Rectal smooth muscle tissue (tissue), 1 donor: ENCODE measurements at regions not wholly inside any gene's neighbourhood (a gene's known extent, or its start where the extent isn't known, plus 50 kb on each side); places are given as distances from the start of the nearest gene placed in this dataset.

Experiments
- H3K27ac ChIP-seq: one replicate; pipeline ENCODE4 v1.7.0; 2013; ENCODE audit warnings: low read depth, low read length, inconsistent platforms
- H3K27me3 ChIP-seq: one replicate; pipeline ENCODE4 v1.7.0; 2013; ENCODE audit warnings: low read length; ENCODE audit not compliant: control insufficient read depth, insufficient read depth
- H3K36me3 ChIP-seq: one replicate; pipeline ENCODE4 v1.7.0; 2013; ENCODE audit warnings: low read length; ENCODE audit not compliant: control insufficient read depth, insufficient read depth
- H3K4me1 ChIP-seq: one replicate; pipeline ENCODE4 v1.7.0; 2013; ENCODE audit warnings: low read length; ENCODE audit not compliant: control insufficient read depth, insufficient read depth
- H3K4me3 ChIP-seq: one replicate; pipeline ENCODE4 v1.7.0; 2013; ENCODE audit warnings: low read length
- H3K9ac ChIP-seq: one replicate; pipeline ENCODE4 v1.7.0; 2013; ENCODE audit warnings: low read length

- Histone ChIP-seq H3K27me3 (no peaks in the 10 kb centered on the region), H3K4me1 (no peaks in the 10 kb centered on the region), H3K9ac (no peak overlapping the region), H3K27ac (no peak overlapping the region), H3K4me3 (no peak overlapping the region), H3K36me3 (no peaks in the 10 kb centered on the region)
These were observed 59.6 kb upstream of the SHANK2 start for GRCh38 chr11:71311928-71312510.

GRCh38 chr11:71311176-71311925, 59.0 kb upstream of the SHANK2 start:
- Histone ChIP-seq H3K9ac (no peak overlapping the region), H3K27me3 (no peaks in the 10 kb centered on the region)

GRCh38 chr11:71310184-71310583, 57.8 kb upstream of the SHANK2 start:
- Histone ChIP-seq H3K27me3 (no peaks in the 10 kb centered on the region), H3K27ac (no peak overlapping the region), H3K4me3 (no peak overlapping the region), H3K4me1 (no peaks in the 10 kb centered on the region), H3K36me3 (no peaks in the 10 kb centered on the region), H3K9ac (no peak overlapping the region)

More at GRCh38 chr11:71311176-71311925, 59.0 kb upstream of the SHANK2 start:
- no peaks in the 10 kb centered on the region for H3K36me3 ChIP-seq
- no peak overlapping the region for H3K27ac ChIP-seq
- H3K4me3 ChIP-seq: no peak overlapping the region
- no peaks in the 10 kb centered on the region for H3K4me1 ChIP-seq

- H3K27me3 ChIP-seq: no peaks in the 10 kb centered on the region
- no peak overlapping the region for H3K4me3 ChIP-seq
- H3K4me1 ChIP-seq: no peaks in the 10 kb centered on the region
- no peak overlapping the region for H3K9ac ChIP-seq
- no peaks in the 10 kb centered on the region for H3K36me3 ChIP-seq
- H3K27ac ChIP-seq: no peak overlapping the region
These were observed 57.2 kb upstream of the SHANK2 start for GRCh38 chr11:71309611-71310010.

- Histone ChIP-seq H3K27me3 (no peaks in the 10 kb centered on the region), H3K9ac (no peak overlapping the region), H3K36me3 (no peaks in the 10 kb centered on the region), H3K4me1 (no peaks in the 10 kb centered on the region), H3K27ac (no peak overlapping the region), H3K4me3 (no peak overlapping the region)
These were observed 56.8 kb upstream of the SHANK2 start for GRCh38 chr11:71309181-71309580.

- Histone ChIP-seq H3K9ac (no peak overlapping the region), H3K27ac (no peak overlapping the region), H3K36me3 (no peaks in the 10 kb centered on the region), H3K4me3 (no peak overlapping the region), H3K4me1 (no peaks in the 10 kb centered on the region), H3K27me3 (no peaks in the 10 kb centered on the region)
These were observed 55.7 kb upstream of the SHANK2 start for GRCh38 chr11:71307811-71308645.

GRCh38 chr11:71305451-71306125, 53.2 kb upstream of the SHANK2 start:
- Histone ChIP-seq H3K9ac (no peak overlapping the region), H3K36me3 (no peaks in the 10 kb centered on the region), H3K4me3 (no peak overlapping the region), H3K4me1 (no peaks in the 10 kb centered on the region), H3K27me3 (no peaks in the 10 kb centered on the region), H3K27ac (no peak overlapping the region)

- Histone ChIP-seq H3K4me1 (no peaks in the 10 kb centered on the region), H3K9ac (no peak overlapping the region), H3K27me3 (no peaks in the 10 kb centered on the region), H3K36me3 (no peaks in the 10 kb centered on the region), H3K4me3 (no peak overlapping the region), H3K27ac (no peak overlapping the region)
These were observed 52.7 kb upstream of the SHANK2 start for GRCh38 chr11:71305041-71305440.

GRCh38 chr11:71304491-71304890, 52.1 kb upstream of the SHANK2 start:
- Histone ChIP-seq H3K36me3 (no peaks in the 10 kb centered on the region), H3K27me3 (no peaks in the 10 kb centered on the region), H3K4me3 (no peak overlapping the region), H3K4me1 (no peaks in the 10 kb centered on the region), H3K27ac (no peak overlapping the region), H3K9ac (no peak overlapping the region)

GRCh38 chr11:71304045-71304444, 51.7 kb upstream of the SHANK2 start:
- H3K36me3 ChIP-seq: no peaks in the 10 kb centered on the region
- H3K27ac ChIP-seq: no peak overlapping the region
- no peaks in the 10 kb centered on the region for H3K27me3 ChIP-seq
- H3K4me3 ChIP-seq: no peak overlapping the region
- no peaks in the 10 kb centered on the region for H3K4me1 ChIP-seq
- no peak overlapping the region for H3K9ac ChIP-seq

- Histone ChIP-seq H3K4me3 (no peak overlapping the region), H3K27me3 (no peaks in the 10 kb centered on the region)
These were observed 50.5 kb upstream of the SHANK2 start for GRCh38 chr11:71302911-71303310.

GRCh38 chr11:71302534-71302909, 50.1 kb upstream of the SHANK2 start:
- Histone ChIP-seq H3K36me3 (no peaks in the 10 kb centered on the region), H3K4me1 (no peaks in the 10 kb centered on the region), H3K27me3 (no peaks in the 10 kb centered on the region), H3K27ac (no peak overlapping the region), H3K4me3 (no peak overlapping the region), H3K9ac (no peak overlapping the region)

More at GRCh38 chr11:71302911-71303310, 50.5 kb upstream of the SHANK2 start:
- Histone ChIP-seq H3K27ac (no peak overlapping the region), H3K36me3 (no peaks in the 10 kb centered on the region), H3K4me1 (no peaks in the 10 kb centered on the region), H3K9ac (no peak overlapping the region)
